Retinal pigment epithelial cell (primary cell): ENCODE measurements at regions not wholly inside any gene's neighbourhood (a gene's known extent, or its start where the extent isn't known, plus 50 kb on each side); places are given as distances from the start of the nearest gene placed in this dataset.

Experiments
- DNase-seq: peaks from one replicate; pipeline ENCODE4 v3.0.0-alpha.2; 2010; ENCODE audit warnings: low read depth
- H3K4me3 ChIP-seq: 2 replicates; pipeline ENCODE4 v1.5.1; 2011; ENCODE audit warnings: mild to moderate bottlenecking, low read length, control low read depth, moderate library complexity
- CTCF ChIP-seq: conservative IDR thresholded peaks from 2 replicates; pipeline ENCODE4 v1.5.1; 2011; ENCODE audit warnings: low read depth, low read length, control low read depth, inconsistent platforms

DNA sequence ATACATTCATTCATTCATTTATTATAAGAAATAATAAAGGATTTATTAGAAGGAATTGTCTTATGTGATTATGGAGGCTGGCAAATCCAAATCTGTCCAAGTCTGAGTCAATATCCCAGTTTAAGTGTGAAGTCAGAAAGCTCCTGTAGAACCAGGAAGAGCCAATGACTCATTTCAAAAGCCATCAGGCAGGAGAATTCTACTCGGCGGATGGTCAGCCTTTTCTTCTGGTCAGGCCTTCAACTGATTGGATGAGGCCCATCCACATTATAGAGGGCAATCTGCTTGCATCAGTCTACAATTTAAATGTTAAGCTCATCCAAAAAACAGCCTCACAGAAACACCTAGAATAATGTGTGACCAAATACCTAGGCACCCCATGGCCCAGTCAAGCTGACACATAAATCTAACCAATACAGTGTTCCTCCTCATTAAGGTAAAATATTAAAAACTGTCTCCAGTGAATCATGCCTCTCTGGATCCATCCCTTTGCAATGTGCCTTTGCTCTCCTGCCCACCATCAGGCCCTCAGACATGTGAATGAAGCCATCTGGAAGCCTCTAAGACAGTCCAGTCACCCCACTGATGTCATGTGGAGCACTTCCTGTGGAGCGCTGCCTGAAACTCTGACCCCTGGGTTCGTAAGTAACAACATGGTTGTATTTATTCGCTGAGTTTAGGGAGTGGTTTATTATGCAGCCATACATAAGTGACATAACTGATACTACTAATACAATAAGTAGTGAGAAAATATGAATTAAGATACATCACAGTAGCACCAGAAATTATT is 69.2 kb upstream of the WSB1 start:
- H3K4me3 ChIP-seq: no peak overlapping the region
- no peak for DNase-seq
- TF ChIP-seq CTCF: no peak

GRCh38 chr17:27226611-27227230 is 67.2 kb upstream of the WSB1 start:
- no peak for TF ChIP-seq CTCF
- no peak for DNase-seq
- no peak overlapping the region for H3K4me3 ChIP-seq

GRCh38 chr17:27230996-27231395 is 62.9 kb upstream of the WSB1 start:
- no peak for DNase-seq
- TF ChIP-seq CTCF: no peak
- H3K4me3 ChIP-seq: no peak overlapping the region

- DNase-seq: no peak
- H3K4me3 ChIP-seq: no peak overlapping the region
- TF ChIP-seq CTCF: no peak
Measured at GRCh38 chr17:27232328-27232727, 61.6 kb upstream of the WSB1 start.

GRCh38 chr17:27233059-27233458 is 60.9 kb upstream of the WSB1 start:
- DNase-seq: no peak
- no peak overlapping the region for H3K4me3 ChIP-seq
- no peak for TF ChIP-seq CTCF

GRCh38 chr17:27233776-27234175 is 60.1 kb upstream of the WSB1 start:
- TF ChIP-seq CTCF: no peak
- no peak for DNase-seq
- H3K4me3 ChIP-seq: no peak overlapping the region
